Aorta (tissue), 5 donors: ENCODE measurements at regions not wholly inside any gene's neighbourhood (a gene's known extent, or its start where the extent isn't known, plus 50 kb on each side); places are given as distances from the start of the nearest gene placed in this dataset.

Experiments
- ATAC-seq: fragments of 200-7000 bp; cut with Tn5 transposase; one replicate; pipeline ENCODE4 v1.9.1; 2022; ENCODE audit warnings: moderate library complexity; ENCODE audit not compliant: low FRiP score
- DNase-seq, 2 donors: peaks; one replicate each; pipeline ENCODE4 v3.0.0-alpha.2; 2020
- H3K27ac ChIP-seq, 2 donors: one replicate each; pipeline ENCODE4 v1.5.1; 2013; ENCODE audit warnings: low read length in 2 of 2, mild to moderate bottlenecking in 2 of 2, moderate library complexity in 2 of 2, control low read depth in 1 of 2, inconsistent platforms in 1 of 2, low read depth in 1 of 2
- H3K27me3 ChIP-seq, 2 donors: one replicate each; pipeline ENCODE4 v1.6.1; 2013; ENCODE audit warnings: control low read depth in 1 of 2, low read length in 1 of 2, mild to moderate bottlenecking in 1 of 2, moderate library complexity in 1 of 2; ENCODE audit not compliant: insufficient read depth in 2 of 2, control insufficient read depth in 1 of 2
- H3K36me3 ChIP-seq, 2 donors: one replicate each; pipeline ENCODE4 v1.6.1; 2013; ENCODE audit warnings: control low read depth in 1 of 2, low read length in 1 of 2, mild to moderate bottlenecking in 1 of 2; ENCODE audit not compliant: insufficient read depth in 2 of 2, control insufficient read depth in 1 of 2
- H3K4me1 ChIP-seq, 2 donors: one replicate each; pipeline ENCODE4 v1.6.1; 2013; ENCODE audit warnings: low read length in 2 of 2, control low read depth in 1 of 2, mild to moderate bottlenecking in 1 of 2, moderate library complexity in 1 of 2; ENCODE audit not compliant: insufficient read depth in 2 of 2, control insufficient read depth in 1 of 2
- H3K4me3 ChIP-seq, 2 donors: one replicate each; pipeline ENCODE4 v1.5.1; 2013; ENCODE audit warnings: low read length in 2 of 2, control low read depth in 1 of 2, mild to moderate bottlenecking in 1 of 2
- H3K9me3 ChIP-seq: one replicate; pipeline ENCODE4 v1.6.1; 2013; ENCODE audit warnings: mild to moderate bottlenecking, low read length; ENCODE audit not compliant: control insufficient read depth
- WGBS, 2 donors: extraction: QIAGEN DNeasy Blood & Tissue Kit; methylation state at CpG; one replicate each; pipeline ENCODE4 v1.1.7; 2013; 5-methylcytosine and 5-hydroxymethylcytosine counted together
- intact Hi-C, 2 donors: fragments of 100-400 bp; cut with DNase I; formaldehyde crosslinking; loops; one replicate each; pipeline versions ENCODE4 v1.14.2 to v1.15.0; 2022
- donor health status: healthy with polysubstance abuse.
- donor health status: Bipolar disorder and iron deficiency.
- donor health status: DM: no; HTN: no; CAD: no.
- donor health status: DM: no; HTN: no; CAD: no.
- donor health status: DM: yes; HTN: yes; CAD: no.

DNA sequence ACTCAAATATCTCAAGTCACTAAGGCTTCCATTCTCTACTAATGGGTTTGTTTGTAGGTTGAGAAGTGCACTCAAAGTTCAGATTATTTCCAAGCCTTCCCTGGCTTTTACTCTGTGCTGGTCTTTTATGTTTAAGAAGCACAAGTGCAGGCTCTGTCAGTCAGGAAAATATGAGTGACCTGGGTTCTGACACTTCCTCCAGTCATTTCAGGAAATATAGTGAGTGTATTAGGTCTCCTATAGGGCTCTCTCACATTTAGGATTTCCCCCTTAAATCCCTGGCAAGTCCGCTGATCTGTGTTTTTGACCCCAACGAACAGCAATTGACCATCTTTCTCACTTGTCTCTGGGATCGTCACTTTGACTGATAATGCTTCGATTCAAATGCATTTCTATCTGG is 210.2 kb downstream of the ARPP21 start:
- WGBS, 2 donors, result 87 to 90% methylated on average over 4 of the region's 4 CpGs
- ATAC-seq (no peak), DNase-seq (no peak)
- Histone ChIP-seq H3K4me1 (no peaks in the 10 kb centered on the region), H3K9me3 (no peaks in the 10 kb centered on the region), H3K36me3 (no peaks in the 10 kb centered on the region), H3K27ac (no peak overlapping the region), H3K27me3 (no peaks in the 10 kb centered on the region), H3K4me3 (no peak overlapping the region)
- intact Hi-C loops, result no loop called here

DNA sequence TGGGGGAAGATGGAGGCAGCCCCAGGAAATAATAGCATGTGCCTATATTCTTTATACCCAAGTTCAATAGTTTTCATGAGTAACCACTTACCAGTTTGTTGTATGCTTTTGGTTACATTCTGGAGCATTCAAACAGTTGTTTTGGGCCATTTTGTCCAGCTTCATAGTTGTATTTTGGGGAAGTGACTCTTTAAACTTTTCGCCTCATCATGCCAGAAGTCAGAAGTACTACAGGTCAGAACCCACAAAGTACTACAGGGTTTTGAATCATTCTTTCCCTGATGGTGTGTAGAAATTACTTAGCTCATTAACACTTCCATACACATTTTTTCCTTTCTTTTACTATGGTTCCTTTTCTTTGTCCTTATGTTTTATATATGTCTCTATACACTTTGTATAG is 210.6 kb downstream of the ARPP21 start:
- ATAC-seq, result no peak
- H3K36me3 ChIP-seq, result no peaks in the 10 kb centered on the region
- no peaks in the 10 kb centered on the region for H3K4me1 ChIP-seq
- 95 to 97% methylated on average over 1 of the region's 1 CpG for WGBS, 2 donors
- no peaks in the 10 kb centered on the region for H3K9me3 ChIP-seq
- DNase-seq, result no peak
- H3K27me3 ChIP-seq, result no peaks in the 10 kb centered on the region
- no peak overlapping the region for H3K4me3 ChIP-seq
- H3K27ac ChIP-seq, result no peak overlapping the region
- intact Hi-C loops, result no loop called here

DNA sequence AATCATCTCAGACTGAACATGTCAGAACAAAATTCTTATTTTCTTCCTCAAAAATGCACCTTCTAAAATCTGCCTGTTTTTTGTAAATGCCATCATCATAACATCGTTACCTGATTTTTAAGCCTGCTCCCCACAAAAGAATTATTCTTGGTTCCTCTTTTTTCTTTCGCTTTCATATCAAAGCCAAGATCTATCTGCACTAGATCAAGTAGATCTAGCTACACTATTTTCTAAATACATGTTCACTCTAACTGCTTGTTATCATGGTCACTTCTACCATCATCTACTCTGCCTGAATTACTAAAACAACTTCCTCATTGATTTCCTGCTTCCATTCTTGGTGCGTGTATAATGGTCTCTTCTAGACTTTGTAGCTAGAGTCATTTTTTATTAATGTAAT is 217.7 kb downstream of the ARPP21 start:
- H3K36me3 ChIP-seq, result no peaks in the 10 kb centered on the region
- H3K27me3 ChIP-seq, result no peaks in the 10 kb centered on the region
- H3K27ac ChIP-seq, result no peak overlapping the region
- DNase-seq (no peak), ATAC-seq (no peak)
- 91 to 96% methylated on average over 3 of the region's 3 CpGs for WGBS, 2 donors
- intact Hi-C loops, result no loop called here
- H3K9me3 ChIP-seq, result no peaks in the 10 kb centered on the region
- H3K4me1 ChIP-seq, result no peaks in the 10 kb centered on the region
- no peak overlapping the region for H3K4me3 ChIP-seq

DNA sequence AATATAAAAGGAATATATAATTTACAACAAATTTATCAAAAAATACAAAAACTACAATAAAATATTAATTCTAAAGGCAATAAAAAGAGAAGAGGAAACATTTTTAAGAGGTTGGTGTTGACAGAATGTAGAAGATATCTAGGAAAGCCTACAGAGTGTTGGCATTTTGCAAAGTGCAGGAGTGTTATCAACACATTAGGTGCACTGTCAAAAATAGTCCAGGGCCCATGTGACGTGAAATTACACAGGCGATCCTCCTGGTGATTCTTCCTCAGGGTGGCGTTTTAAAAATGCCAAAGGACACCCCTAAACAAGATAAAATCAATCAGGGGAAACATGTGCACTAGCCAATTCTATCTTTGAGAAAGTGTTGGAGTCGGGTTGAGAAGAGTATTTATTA is 222.7 kb downstream of the ARPP21 start:
- H3K4me3 ChIP-seq, result no peak overlapping the region
- no peaks in the 10 kb centered on the region for H3K27me3 ChIP-seq
- DNase-seq (no peak), ATAC-seq (no peak)
- intact Hi-C loops, result no loop called here
- no peaks in the 10 kb centered on the region for H3K36me3 ChIP-seq
- no peak overlapping the region for H3K27ac ChIP-seq
- no peaks in the 10 kb centered on the region for H3K9me3 ChIP-seq
- H3K4me1 ChIP-seq, result no peaks in the 10 kb centered on the region
- WGBS, 2 donors, result 82 to 87% methylated on average over 4 of the region's 4 CpGs

DNA sequence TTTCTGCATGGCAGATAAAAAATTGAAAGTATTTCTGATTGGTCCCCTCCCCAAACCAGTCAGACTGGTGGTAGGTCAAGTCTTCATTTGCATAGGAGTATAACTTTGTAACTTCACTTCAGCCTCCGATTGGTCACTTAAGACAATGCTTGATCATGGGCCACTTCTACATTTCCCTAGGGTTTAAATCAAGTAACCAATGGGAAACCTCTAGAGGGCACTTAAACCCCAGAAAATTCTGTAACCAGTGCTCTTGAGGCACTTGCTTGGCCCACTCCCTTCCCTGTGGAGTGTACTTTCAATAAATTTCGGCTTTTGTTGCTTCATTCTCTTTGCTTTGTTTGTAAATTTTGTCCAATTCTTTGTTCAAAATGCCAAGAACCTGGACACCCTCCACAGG is 225.5 kb downstream of the ARPP21 start:
- Histone ChIP-seq H3K4me3 (no peak overlapping the region), H3K27me3 (no peaks in the 10 kb centered on the region), H3K9me3 (no peaks in the 10 kb centered on the region), H3K27ac (no peak overlapping the region), H3K36me3 (no peaks in the 10 kb centered on the region), H3K4me1 (no peaks in the 10 kb centered on the region)
- no peak for ATAC-seq
- 90 to 95% methylated on average over 2 of the region's 2 CpGs for WGBS, 2 donors
- no peak for DNase-seq
- intact Hi-C loops, result no loop called here

DNA sequence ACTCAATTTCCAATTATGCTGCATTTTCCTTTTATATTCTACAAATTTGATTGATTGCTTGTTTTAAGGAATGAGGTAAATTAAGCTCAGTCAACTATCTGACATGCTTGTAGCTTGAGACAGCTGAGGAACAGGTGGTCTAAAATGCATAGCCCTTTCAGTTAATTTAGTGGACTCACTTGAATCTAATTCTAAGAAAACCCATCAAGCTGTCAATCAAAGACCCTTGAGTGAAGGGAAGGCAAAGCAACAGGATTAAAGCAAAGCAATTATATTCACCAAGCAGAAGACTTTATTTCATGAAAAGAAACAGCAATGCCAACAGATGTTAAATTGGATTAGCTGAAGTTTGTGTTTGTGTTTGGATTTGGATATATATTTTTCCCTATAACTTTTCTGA is 228.5 kb downstream of the ARPP21 start:
- H3K9me3 ChIP-seq, result peaks cover 1% of the 10 kb centered on the region
- intact Hi-C loops, result no loop called here
- no peaks in the 10 kb centered on the region for H3K36me3 ChIP-seq

DNA sequence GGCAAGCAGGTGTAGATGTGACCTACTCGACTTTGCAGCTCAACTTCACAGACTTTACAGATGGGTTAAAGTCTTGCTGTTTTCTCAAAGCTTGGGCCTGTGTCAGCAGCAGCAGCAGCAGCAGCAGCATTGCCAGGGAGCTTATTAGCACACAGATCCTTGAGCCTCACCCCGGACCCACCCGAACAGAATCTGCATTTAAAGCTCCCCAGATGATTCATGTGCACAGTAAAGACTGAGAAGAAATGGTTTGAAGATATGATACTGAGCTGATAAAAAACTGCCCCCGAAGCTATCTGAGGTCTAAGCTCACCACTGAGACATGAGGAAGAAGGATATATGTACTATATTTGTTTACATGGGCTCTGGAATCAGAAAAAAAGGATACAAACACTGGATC is 231.7 kb downstream of the ARPP21 start:
- H3K4me1 ChIP-seq, result no peaks in the 10 kb centered on the region
- no peaks in the 10 kb centered on the region for H3K27me3 ChIP-seq
- no peaks in the 10 kb centered on the region for H3K36me3 ChIP-seq
- intact Hi-C loops, result no loop called here
- ATAC-seq, result no peak
- H3K27ac ChIP-seq, result no peak overlapping the region
- no peak for DNase-seq
- no peak overlapping the region for H3K4me3 ChIP-seq
- WGBS, 2 donors, result 84 to 88% methylated on average over 4 of the region's 4 CpGs
- H3K9me3 ChIP-seq, result peaks cover 1% of the 10 kb centered on the region

More for the DNA sequence above, 228.5 kb downstream of the ARPP21 start:
- Histone ChIP-seq H3K4me1 (no peaks in the 10 kb centered on the region), H3K27ac (no peak overlapping the region), H3K4me3 (no peak overlapping the region), H3K27me3 (no peaks in the 10 kb centered on the region)
- ATAC-seq, result no peak
- DNase-seq, result no peak

DNA sequence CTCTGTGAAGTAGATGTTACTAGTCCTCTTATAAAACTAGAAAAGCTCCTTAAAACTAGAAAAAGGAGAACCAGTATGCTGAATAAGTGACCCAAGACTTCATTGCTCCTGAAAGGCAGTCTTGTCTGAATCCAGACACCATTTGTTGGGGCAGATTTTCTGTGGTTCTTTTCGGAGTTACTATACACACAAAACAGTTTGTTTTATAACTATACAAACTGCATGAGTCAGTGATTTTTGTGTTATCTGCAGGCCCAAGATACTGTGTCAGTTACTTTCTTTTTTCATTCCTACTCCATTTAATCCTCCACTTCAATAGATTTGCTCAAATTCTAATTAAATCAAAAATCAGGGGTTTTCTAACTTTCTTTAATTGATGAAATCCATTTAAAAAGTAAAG is 244.6 kb downstream of the ARPP21 start:
- no peak overlapping the region for H3K4me3 ChIP-seq
- peaks cover 3% of the 10 kb centered on the region for H3K9me3 ChIP-seq
- DNase-seq, result no peak
- no peaks in the 10 kb centered on the region for H3K36me3 ChIP-seq
- no peak for ATAC-seq
- no peak overlapping the region for H3K27ac ChIP-seq
- no peaks in the 10 kb centered on the region for H3K27me3 ChIP-seq
- intact Hi-C loops, result no loop called here
- H3K4me1 ChIP-seq, result peaks cover 0 to 4% of the 10 kb centered on the region in 2 donors
- WGBS, 2 donors, result 47 to 56% methylated on average over 1 of the region's 1 CpG

DNA sequence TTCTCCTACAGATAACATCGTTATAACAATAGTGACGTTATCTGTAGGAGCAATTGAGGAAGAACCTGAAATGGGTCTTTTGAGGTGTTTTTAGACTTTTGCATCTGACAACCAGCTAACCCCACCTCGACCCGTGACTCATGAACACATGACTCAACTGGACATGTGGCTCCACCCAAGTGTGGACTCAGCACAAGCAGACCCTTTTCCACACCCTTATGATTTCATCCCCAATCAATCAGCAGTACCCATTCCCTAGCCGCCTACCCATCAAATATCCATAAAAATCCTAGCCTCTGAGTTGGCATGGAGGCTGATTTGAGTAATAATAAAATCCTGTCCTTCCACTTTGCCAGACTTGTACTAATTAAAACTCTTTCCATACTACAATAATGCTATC is 255.4 kb downstream of the ARPP21 start:
- Histone ChIP-seq H3K4me3 (no peak overlapping the region), H3K36me3 (no peaks in the 10 kb centered on the region), H3K27ac (no peak overlapping the region), H3K9me3 (no peaks in the 10 kb centered on the region), H3K4me1 (no peaks in the 10 kb centered on the region), H3K27me3 (no peaks in the 10 kb centered on the region)
- intact Hi-C loops, result no loop called here
- 93 to 97% methylated on average over 5 of the region's 5 CpGs for WGBS, 2 donors
- DNase-seq (no peak), ATAC-seq (no peak)

DNA sequence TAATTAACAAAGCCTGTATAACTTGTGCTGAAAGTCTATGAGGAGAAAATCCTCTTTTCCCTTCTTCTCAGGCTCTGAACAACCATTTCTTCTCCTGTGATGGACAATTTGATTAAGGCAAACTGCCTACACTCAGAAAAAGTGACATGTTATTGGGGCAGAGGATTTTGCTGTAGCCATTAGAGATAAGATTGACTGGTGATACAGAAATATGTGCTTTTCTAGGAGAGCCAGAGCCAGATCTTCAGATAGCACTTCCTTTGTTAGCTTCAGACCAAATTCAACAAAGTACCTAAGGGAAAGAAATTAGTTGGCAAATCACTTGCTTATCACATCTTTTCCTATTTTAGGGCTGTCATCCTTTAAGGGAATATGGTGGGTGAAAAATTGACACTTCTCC is 259.9 kb downstream of the ARPP21 start:
- H3K4me1 ChIP-seq, result no peaks in the 10 kb centered on the region
- no peak overlapping the region for H3K4me3 ChIP-seq
- intact Hi-C loops, result no loop called here
- H3K36me3 ChIP-seq, result no peaks in the 10 kb centered on the region
- DNase-seq (no peak), ATAC-seq (no peak)
- no peaks in the 10 kb centered on the region for H3K27me3 ChIP-seq
- H3K9me3 ChIP-seq, result no peaks in the 10 kb centered on the region
- no peak overlapping the region for H3K27ac ChIP-seq
